ENCODE measurements at regions not wholly inside any gene's neighbourhood (a gene's known extent, or its start where the extent isn't known, plus 50 kb on each side); places are given as distances from the start of the nearest gene placed in this dataset.

GRCh38 chr1:83043244-83043643 lies 955.7 kb downstream of the TTLL7 start:
- TF ChIP-seq CTCF (IDR thresholded peaks at IDR 0.05; ENCODE audit: low read length) (no peak), EZH2 (IDR thresholded peaks at IDR 0.05; ENCODE audit: borderline replicate concordance, low read length) (no peak)
